ENCODE measurements at regions not wholly inside any gene's neighbourhood (a gene's known extent, or its start where the extent isn't known, plus 50 kb on each side); places are given as distances from the start of the nearest gene placed in this dataset.

GRCh38 chr12:97112136-97112535 is 205.1 kb downstream of the NEDD1 start:
- Histone ChIP-seq H3K9me3 (ENCODE audit: low read length) (no peaks in the 10 kb centered on the region), H3K4me2 (ENCODE audit: low read length) (no peak overlapping the region), H3F3A (ENCODE audit: insufficient read depth, low read length) (no peaks in the 10 kb centered on the region), H3K36me3 (ENCODE audit: insufficient read depth, low read length) (no peaks in the 10 kb centered on the region), H3K79me2 (ENCODE audit: insufficient read depth, low read length) (no peaks in the 10 kb centered on the region), H3K4me1 (ENCODE audit: insufficient read depth, low read length, severe bottlenecking) (no peaks in the 10 kb centered on the region), H3K27ac (ENCODE audit: low read depth, low read length, poor library complexity, severe bottlenecking) (no peak overlapping the region), H3K9ac (ENCODE audit: low read length) (no peak overlapping the region), H2AFZ (ENCODE audit: low read length) (no peak overlapping the region), H3K4me3 (ENCODE audit: low read depth, low read length, poor library complexity, severe bottlenecking) (no peak overlapping the region), H3K9me2 (ENCODE audit: low read depth, low read length) (no peaks in the 10 kb centered on the region), H3K27me3 (ENCODE audit: insufficient read depth, low read length) (no peaks in the 10 kb centered on the region), H4K20me1 (ENCODE audit: insufficient read depth, low read length) (no peaks in the 10 kb centered on the region)
- TF ChIP-seq EZH2 (IDR thresholded peaks at IDR 0.05; ENCODE audit: borderline replicate concordance, low read length), result no peak
- no peak for TF ChIP-seq CTCF (IDR thresholded peaks at IDR 0.05; ENCODE audit: low read length)

- no peaks in the 10 kb centered on the region for H3K4me1 ChIP-seq (ENCODE audit: insufficient read depth, low read length, severe bottlenecking)
- H4K20me1 ChIP-seq (ENCODE audit: insufficient read depth, low read length), result no peaks in the 10 kb centered on the region
- TF ChIP-seq EZH2 (IDR thresholded peaks at IDR 0.05; ENCODE audit: borderline replicate concordance, low read length), result no peak
- TF ChIP-seq CTCF (IDR thresholded peaks at IDR 0.05; ENCODE audit: low read length), result no peak
- H3K36me3 ChIP-seq (ENCODE audit: insufficient read depth, low read length), result no peaks in the 10 kb centered on the region
- H3K9ac ChIP-seq (ENCODE audit: low read length), result no peak overlapping the region
- H3K4me2 ChIP-seq (ENCODE audit: low read length), result no peak overlapping the region
- H3K9me3 ChIP-seq (ENCODE audit: low read length), result no peaks in the 10 kb centered on the region
- no peaks in the 10 kb centered on the region for H3K9me2 ChIP-seq (ENCODE audit: low read depth, low read length)
- no peaks in the 10 kb centered on the region for H3F3A ChIP-seq (ENCODE audit: insufficient read depth, low read length)
- H3K79me2 ChIP-seq (ENCODE audit: insufficient read depth, low read length), result no peaks in the 10 kb centered on the region
- H2AFZ ChIP-seq (ENCODE audit: low read length), result no peak overlapping the region
- no peak overlapping the region for H3K4me3 ChIP-seq (ENCODE audit: low read depth, low read length, poor library complexity, severe bottlenecking)
- no peak overlapping the region for H3K27ac ChIP-seq (ENCODE audit: low read depth, low read length, poor library complexity, severe bottlenecking)
- H3K27me3 ChIP-seq (ENCODE audit: insufficient read depth, low read length), result no peaks in the 10 kb centered on the region
Observed at GRCh38 chr12:97118796-97119375, 211.8 kb downstream of the NEDD1 start.

DNA sequence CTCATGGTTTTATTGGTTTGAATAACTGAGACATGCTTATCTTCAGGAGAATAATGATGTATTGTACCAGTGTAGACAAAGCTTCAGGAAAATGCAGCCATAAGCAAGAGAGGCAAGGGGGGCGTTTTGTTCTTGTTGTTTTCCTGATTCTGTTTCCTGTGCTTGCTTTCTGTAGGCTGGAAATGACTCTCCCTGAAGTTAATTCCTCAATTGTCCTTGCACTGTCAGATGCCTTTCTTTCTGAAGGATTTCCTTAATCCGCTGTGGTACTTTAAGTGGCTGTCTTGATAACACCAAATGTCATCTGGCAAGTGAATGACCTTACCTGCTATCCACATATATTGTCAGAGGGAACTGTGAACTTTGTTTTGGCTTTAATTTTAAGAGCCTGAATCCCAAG is 220.0 kb downstream of the NEDD1 start:
- H3K79me2 ChIP-seq (ENCODE audit: insufficient read depth, low read length), result no peaks in the 10 kb centered on the region
- H3K27me3 ChIP-seq (ENCODE audit: insufficient read depth, low read length), result no peaks in the 10 kb centered on the region
- H3K9ac ChIP-seq (ENCODE audit: low read length), result no peak overlapping the region
- H3F3A ChIP-seq (ENCODE audit: insufficient read depth, low read length), result no peaks in the 10 kb centered on the region
- no peak overlapping the region for H3K27ac ChIP-seq (ENCODE audit: low read depth, low read length, poor library complexity, severe bottlenecking)
- H2AFZ ChIP-seq (ENCODE audit: low read length), result no peak overlapping the region
- TF ChIP-seq CTCF (IDR thresholded peaks at IDR 0.05; ENCODE audit: low read length) (no peak), EZH2 (IDR thresholded peaks at IDR 0.05; ENCODE audit: borderline replicate concordance, low read length) (no peak)
- no peaks in the 10 kb centered on the region for H3K36me3 ChIP-seq (ENCODE audit: insufficient read depth, low read length)
- no peaks in the 10 kb centered on the region for H4K20me1 ChIP-seq (ENCODE audit: insufficient read depth, low read length)
- no peak overlapping the region for H3K4me2 ChIP-seq (ENCODE audit: low read length)
- no peaks in the 10 kb centered on the region for H3K4me1 ChIP-seq (ENCODE audit: insufficient read depth, low read length, severe bottlenecking)
- H3K9me3 ChIP-seq (ENCODE audit: low read length), result no peaks in the 10 kb centered on the region
- no peaks in the 10 kb centered on the region for H3K9me2 ChIP-seq (ENCODE audit: low read depth, low read length)
- H3K4me3 ChIP-seq (ENCODE audit: low read depth, low read length, poor library complexity, severe bottlenecking), result no peak overlapping the region
